HG03442 (cell line): ENCODE measurements at regions not wholly inside any gene's neighbourhood (a gene's known extent, or its start where the extent isn't known, plus 50 kb on each side); places are given as distances from the start of the nearest gene placed in this dataset.

Source experiments
- ATAC-seq: cut with Tn5 transposase; IDR thresholded peaks from one replicate; pipeline ENCODE4 v1.9.1; 2021; ENCODE audit warnings: mild to moderate bottlenecking, moderate library complexity; ENCODE audit not compliant: unreplicated experiment

DNA sequence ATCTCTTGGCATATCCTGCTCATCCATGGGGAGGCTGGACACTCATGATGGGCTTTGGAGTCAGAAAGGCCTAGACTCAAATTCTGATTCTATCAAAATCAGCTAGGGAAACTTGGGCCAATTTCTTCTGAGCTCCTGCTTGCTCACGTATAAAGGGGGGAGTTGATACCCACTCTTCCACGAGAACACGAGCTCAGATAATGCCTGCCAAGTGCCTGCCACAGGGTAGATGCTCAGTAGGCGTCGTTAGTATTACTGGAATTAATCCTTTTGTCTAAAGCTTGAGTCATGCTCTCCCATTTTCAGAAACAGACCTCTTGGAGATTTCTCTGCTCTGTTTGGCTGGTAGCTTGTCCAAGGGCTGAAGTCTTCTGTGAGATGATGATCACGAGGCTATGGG is 238.3 kb upstream of the MVB12B start:
- no peak for ATAC-seq

DNA sequence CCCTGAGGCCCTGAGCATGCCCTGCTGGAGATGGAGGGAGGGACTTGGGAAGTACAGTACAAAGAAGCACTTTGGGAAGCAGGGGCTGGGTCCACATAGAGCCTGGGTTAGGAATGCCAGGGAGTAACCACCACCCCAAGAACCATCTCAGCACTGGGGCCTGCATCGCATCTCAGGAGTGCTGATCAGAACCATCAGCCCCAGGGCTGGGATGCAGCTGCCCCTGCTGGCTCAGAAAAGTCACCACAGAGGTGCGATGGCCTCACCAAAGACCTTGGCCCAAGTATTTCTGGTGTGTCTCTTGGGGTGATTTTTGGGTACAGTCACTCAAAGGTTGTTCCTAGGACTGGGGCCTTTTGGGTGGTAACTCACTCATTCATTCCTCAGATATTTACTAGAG is 236.8 kb upstream of the MVB12B start:
- ATAC-seq = no peak

DNA sequence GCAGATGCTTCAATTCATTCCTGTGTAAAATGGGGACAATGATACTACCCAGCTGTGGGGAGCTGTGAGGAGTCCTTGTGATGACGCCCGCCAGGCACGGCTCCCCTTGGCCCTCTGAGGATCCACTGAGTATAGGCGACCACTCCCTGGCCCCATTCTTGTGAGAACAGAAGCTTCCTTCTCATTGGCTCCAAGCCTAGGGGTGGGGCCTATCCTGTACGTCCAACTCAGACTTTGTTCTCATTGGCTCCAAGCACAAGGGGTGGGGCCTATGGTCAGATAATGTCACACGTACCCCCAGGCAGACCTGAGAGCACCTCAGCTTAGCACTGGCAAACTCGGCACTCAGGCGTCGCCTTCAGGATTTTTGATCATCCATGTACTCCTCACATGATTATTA is 232.9 kb upstream of the MVB12B start:
- no peak for ATAC-seq

DNA sequence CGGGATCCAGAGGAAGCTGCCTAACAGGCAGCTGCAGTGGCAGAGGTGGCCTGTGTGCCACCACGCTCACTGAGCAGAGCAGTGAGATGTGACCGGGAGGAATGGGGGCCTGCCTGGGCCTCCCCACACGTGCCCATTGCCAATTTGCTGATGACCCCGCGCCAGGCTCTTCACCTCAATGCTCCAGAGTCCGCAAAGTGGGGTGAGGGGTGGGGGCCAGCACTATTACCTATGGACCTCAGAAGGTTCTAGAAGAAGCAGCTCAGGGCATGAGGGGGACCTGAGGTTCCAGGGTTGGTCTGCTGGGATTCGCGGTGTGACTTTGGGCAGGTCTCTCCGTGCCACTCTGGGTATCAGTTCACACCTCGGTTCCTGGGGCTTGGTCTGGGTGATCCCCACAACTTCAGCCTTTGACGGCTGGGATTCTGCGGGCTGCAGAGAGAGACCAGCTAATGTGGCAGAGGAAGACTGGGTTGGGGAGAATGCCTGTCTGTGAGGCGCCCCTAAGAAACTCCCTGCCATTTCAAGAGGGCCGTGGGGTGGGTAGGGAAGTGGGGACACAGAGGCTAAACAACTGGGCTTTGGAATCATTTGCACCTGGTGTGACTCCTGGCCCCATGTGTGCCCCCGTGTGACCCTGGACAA is 231.0 kb upstream of the MVB12B start:
- no peak for ATAC-seq

DNA sequence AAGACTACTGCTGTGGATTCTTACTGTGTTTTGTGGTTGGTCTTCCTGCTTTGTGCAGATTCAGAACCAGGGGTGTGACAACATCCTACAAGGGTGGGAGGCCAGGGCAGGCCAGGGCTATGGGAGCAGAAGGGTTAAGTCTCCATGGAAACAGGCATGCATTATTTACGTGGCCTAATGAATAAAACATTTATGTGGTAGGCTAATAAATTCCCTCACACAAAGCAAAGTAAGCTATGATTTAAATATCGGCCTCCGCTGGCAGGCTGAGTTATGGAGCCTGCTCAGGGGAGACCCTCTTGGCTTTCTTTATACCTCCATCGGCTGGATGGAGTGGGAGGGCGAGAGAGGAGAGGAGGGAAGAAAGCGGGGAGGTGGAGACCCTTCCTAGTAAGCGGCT is 230.3 kb upstream of the MVB12B start:
- no peak for ATAC-seq

DNA sequence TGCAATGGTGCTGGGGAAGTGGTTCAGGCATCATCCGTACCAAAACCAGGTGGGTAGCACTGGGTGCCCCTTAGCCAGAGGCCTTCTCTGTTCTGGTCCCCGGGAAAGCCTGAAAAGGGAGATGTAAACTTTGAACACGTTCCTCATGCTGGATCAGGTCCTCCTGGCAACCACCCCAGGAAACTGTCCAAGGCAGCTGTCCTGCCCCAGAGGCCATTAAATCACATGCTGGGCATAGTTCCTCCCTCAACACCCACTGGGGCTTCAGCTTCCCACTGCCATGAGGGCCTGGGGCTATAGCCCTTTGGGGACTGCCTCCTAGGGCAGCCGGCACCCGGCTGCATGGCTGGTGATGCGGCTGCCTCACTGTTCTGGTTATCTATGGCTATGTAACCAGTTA is 228.9 kb upstream of the MVB12B start:
- no peak for ATAC-seq

DNA sequence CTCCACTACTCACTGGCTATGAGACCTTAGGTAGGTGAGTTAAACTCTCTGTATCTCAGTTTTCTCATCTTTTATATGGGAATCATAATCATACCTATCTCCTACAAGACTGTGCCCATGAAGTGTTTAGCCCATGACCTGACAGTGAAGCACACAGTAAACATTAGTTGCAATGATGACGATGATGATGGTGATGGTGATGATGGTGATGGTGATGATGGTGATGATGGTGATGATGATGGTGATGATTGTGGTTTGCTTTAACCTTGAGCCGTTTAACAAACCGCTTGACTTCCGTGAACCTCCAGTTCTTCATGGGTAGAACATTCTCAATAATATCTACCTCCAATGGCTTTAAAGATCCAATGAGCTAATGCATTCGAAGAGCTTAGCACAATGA is 220.2 kb upstream of the MVB12B start:
- no peak for ATAC-seq

DNA sequence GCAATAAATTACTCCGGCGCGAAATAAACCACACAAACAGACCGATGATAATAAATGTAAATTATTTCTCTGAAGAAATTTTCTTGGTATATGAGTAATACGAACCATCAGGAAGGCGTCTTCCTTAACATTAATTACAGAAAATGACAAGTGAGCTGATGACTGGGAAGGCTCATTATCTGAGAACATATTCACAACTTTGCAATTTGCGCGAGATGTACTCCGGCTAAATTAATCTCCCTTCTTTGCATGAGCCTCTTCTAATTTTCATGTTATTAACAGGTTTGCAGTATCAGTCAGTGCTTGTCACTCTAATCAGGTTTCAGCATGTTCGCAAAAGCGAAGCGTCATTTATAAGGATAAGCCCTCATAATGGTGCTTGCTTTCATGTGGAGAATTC is 218.9 kb upstream of the MVB12B start:
- ATAC-seq = no peak

DNA sequence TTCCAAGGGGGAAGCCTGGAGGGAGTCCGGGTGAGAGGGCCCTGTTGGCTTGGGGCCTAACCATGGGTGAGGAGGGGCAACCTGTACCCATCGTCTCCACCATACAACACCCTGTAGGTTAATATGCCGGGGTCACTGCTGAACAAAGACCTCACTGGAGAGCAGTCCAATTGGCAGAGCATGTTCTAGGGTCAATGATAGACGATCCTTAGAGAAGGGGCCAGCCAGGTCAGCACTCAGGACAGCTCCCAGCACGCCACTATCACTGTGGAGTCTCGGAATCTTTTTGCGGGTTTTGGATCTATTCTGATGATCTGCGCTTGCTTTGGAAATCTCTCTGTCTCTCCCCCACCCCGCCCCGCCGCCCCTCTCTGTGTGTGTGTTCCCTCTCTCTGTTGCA is 218.4 kb upstream of the MVB12B start:
- ATAC-seq = no peak

DNA sequence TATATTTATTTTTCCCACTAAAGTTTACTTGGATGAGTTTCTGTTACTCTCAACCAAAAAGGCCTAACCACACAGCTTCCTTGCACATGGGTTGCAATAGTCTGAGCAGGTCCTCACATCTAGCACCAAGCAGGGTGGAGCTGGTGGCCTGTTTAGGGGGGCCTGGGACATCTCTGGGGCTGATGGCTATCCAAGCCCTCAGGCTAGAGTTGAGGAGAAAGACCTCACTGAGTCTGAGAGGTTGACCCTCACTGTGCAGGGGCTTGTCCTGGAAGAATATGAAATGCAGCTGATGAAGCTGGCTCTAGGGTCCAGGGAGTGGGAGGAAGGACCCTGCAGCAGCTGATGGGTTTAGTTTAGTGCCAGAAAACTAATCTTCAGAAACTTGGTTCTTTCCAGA is 217.1 kb upstream of the MVB12B start:
- ATAC-seq = no peak

DNA sequence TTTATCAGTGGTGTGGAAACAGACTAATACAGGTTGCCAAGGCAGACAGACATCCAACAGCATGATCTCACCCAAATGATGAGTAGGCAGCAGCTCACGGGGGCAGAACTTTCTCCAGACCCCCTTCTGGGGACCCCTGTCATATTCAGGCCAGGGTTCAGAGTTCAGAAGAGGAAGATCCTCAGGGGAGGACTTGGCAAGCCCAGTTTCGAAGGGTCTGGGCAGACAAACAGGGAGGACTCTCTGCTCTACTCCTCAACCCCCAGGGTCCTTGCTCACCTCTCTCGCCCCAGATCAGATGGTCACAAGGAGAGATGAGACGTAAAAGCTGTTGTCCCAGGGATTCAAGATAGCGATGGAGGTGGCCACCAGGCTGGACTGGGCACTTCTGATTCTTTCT is 215.1 kb upstream of the MVB12B start:
- ATAC-seq = no peak

DNA sequence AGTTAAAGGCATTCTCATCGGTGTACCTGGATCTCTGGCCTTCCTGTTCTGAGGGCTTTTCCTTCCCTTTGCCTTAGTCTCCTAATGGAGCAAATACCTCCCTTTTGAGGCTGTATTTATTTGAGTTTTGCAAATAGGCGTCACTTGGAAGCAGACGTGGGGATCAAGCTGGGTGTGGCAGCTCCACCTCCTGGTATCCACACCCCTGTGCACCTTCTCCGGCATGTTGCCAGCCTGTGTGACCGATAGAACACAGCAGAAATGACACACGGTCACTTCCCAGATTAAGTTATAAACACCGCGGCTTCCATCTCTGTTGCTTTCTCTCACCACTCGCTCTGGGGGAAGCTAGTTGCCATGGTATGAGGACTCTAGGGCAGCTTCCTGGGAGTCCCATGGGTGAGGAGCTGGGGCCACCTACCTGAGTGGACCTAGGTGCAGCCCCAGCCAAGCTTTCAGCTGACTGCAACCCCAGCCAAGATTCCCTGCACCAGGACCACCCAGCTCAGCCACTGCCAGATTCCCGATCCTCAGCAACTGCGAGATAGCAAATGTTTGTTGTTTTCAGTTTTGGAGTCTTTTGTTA is 214.4 kb upstream of the MVB12B start:
- no peak for ATAC-seq

DNA sequence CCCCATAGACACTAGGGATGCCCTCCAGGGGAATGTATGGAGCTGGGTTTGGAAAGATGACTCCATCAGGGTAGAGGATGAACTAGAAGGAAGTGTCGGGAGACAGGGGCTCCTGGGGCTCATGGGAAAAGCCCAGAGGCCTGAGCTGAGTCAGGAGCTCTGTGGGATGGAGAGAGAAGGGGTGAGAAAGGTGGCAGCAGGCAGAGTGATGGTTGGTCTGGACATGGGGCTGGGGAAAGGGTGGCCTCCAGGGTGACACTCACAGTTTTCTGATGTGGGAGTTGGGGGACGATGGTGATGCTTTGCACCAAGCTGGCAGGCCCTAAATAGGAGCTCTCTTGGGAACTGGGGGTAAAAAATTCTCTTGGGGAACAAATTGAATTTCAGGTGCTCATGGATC is 213.5 kb upstream of the MVB12B start:
- ATAC-seq = no peak

DNA sequence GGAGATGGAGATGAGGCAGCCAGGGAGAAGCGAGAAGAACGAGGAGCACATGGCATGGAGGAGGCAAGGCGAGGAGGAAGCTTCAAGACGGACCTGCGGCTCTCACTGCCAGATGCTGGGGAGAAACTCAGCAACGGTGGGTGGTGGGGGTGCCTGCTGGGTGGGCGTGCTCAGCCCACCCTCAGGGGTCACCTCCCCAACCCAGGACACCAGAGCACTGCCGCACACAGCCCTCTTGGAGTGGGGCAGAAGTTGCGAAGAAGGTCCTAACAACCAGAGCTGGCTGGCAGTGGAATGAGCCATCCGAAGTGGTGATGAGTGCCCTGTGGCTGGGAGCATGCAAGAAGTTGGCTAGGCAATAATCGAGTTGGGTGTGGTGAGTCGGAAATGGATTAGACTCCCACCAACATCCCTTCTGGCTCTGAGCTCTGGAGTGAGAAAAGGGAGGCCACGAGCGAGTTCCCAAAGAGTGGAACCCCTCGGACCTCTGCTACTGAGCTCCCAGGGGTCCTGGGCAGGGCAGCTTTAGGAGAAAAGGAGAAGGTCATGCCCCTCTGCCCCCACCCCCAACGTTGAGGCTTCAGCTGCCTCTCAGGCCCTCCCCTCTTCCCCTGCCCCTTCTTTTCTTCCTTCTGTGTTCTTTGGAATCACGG is 212.7 kb upstream of the MVB12B start:
- no peak for ATAC-seq

DNA sequence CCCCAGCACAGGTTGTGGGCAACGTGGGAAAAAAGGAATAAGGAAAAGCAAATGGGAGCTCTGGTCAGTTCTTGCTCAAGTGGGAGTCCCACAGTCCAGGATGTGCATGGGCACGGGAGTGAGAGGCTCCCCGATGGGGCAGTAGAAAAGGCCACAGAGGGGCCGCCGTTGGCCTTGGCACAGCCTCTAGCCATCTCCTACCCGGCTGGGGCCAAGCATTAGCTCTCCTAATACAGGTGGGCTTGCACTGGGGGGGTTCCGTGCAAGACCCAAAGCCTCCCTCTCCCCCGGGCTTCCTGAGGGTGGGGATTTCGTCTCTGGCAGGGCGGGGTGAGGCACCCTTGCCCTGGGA is 212.2 kb upstream of the MVB12B start:
- ATAC-seq = no peak

DNA sequence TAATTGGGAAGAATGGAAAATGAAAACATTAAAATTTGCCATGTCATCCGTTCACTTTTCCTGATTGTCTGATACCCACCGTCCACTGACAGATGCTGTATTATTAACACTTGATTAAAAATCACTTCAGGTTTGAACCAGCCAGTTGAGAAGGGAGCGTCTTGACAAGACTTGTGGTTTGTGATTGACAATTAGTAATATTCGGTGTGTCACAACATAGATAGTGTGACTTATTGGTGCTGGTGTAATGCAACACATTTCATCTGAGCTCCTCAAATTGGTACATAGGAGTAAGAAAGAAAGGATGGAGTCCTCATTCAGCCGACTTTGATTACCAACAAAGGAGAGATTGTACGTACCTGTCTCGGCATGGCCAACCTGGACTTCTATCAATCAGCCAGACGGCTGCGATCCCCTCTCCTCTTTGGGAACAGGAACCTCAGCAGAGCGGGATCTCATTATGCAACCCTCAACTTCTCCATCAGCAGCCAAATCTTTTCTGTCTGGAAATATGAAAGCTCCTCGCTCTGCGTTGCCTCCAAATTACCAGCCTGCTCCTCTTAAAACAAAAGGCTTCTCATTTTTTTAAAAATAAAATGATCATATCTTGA is 211.7 kb upstream of the MVB12B start:
- no peak for ATAC-seq

DNA sequence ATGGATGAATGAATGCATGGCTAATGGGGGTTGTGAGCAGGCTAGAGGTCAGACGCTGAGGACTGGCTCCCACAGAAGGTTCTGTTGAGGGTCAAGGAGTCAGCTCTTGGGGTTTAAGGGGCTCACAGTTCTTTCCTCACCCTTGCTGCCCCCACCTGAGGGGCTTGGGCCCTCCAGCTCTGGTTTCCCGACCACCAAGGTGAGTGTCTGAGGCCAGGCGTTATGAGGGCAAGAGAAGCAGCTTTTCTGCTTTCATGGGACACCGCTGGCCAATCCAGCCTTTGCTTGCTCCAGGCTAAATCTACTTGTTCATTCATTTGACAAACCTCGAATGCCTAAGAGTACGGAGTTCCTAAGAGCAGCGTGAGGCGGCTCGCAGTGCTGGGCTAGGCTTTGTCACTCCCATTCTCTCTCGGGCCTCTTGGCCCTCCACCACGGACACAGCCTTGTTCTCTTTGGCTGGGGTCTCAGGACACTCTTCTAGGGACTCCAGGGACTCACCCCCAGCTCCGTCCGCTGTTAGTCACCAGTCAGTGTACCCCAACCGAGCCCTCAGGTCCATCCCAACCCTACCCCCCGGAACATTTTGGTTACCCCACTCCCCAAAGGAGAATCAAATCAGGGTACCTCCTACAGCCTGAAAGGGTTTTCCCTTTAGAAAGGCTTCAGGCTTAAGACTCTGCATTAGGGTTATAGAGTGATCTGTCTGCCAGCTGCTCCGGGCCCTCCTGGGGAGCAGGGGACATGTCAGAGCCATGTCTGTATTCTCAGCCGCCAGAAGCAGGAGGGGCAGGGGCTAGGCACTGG is 210.1 kb upstream of the MVB12B start:
- ATAC-seq = no peak

DNA sequence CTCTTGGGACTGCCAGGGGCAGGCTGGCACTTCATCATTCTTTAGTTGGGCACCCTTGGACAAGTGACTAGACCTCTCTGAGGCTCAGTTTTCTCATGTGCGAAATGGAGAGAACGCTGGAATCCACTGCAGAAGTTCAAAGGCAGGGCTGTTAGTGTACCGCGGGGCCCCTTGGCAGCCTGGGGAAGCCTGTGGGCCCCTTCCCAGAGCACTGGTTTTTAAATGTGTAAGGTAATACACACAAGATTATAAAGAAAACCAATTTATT is 209.5 kb upstream of the MVB12B start:
- no peak for ATAC-seq

DNA sequence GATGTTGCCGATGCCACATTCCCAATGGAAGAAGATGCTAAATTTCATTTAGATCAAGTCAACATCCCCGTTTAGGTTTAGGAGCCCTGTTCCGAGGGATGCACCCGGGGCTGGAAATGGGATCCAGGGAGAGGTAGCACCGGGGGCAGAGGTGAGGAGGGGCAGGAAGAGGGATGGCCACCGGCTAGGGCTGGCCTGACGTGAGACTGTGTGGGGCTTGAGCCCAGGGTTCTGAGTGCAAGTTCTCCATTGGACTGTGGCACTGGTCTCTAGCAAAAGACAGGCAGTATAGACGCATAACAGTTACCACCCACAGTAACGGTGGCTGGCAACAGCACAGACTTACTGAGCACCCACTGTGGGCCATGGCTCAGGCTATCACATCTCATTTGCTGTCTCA is 209.0 kb upstream of the MVB12B start:
- ATAC-seq = no peak

DNA sequence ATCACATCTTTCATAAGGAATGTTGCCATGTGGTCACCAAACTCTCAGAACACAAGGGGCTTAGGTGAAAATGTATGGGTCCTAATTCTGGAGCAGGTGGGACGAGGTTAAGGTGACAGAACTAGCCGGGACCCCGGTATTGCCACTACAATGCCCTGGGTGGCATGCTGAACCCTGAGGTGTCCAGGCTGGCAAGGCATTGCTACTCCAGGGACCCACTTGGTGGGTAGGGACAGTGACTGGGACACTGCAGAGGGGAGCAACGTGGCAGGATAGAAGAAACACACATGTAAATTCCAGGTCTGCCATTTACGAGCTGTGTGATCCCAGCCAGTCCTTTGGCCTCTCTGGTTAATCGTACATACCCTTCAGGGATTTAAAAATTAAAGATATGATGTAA is 206.9 kb upstream of the MVB12B start:
- no peak for ATAC-seq

DNA sequence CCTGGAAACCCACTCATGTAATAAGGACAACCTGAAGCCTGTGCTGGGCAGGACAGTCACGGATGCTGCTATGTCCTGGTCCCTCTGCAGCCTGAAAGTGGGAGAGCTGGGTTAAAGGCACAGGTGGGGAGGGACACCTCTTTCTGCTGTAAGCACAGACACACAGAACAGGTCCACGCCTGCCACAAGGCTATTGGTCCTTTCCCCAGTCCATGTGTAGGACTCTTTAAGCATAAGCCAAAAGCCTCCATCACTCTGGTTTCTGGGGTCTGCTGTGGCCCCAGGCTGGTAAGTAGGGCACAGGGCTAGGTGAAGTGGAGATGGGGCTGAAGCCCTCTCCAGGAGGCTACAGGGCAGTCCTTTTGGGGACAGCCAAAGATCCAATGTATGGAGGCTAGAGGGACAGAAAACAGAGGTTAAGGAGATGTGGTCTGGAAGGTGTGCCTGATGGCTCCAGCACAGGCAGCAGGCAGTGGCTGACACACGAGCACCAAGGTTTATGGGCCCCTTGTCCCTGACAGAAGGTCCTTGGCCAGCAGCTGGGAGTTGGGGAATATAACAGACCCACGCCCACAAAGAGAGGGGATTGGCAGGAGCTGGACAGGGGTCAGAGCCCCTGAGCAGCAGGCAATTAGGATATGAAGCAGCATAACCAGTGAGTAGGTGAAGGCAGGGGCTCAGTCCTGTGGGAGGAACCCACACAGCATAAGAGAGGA is 203.6 kb upstream of the MVB12B start:
- no peak for ATAC-seq
